Transverse colon (tissue), 4 donors: ENCODE measurements at regions not wholly inside any gene's neighbourhood (a gene's known extent, or its start where the extent isn't known, plus 50 kb on each side); places are given as distances from the start of the nearest gene placed in this dataset.

ENCODE experiments used
- EP300 ChIP-seq: sonication (generic); formaldehyde crosslinking; IDR thresholded peaks from one replicate; pipeline ENCODE4 v1.6.1; 2017; ENCODE audit warnings: antibody characterized with exemption, low read depth
- POLR2A ChIP-seq: fragments of 450-650 bp; IDR thresholded peaks from one replicate; pipeline ENCODE4 v1.6.1; 2016; ENCODE audit warnings: antibody characterized with exemption, mild to moderate bottlenecking, moderate library complexity
- POLR2AphosphoS5 ChIP-seq, 3 donors: sonication (generic); formaldehyde crosslinking; IDR thresholded peaks; one replicate each; pipeline ENCODE4 v1.6.1; 2016; ENCODE audit warnings: antibody characterized with exemption in 3 of 3
- TF ChIP-seq, protein P1 (sequence below), 5 experiments: fragments of 200-600 bp in 3 of 5; fragments of 450-650 bp in 2 of 5; sonication (generic) in 3 of 5; IDR thresholded peaks; 1 replicate in 2 of 5; 2 replicates in 3 of 5; pipeline ENCODE4 v1.5.1; 2016 to 2017; ENCODE audit warnings: antibody characterized with exemption in 5 of 5, inconsistent platforms in 3 of 5, mild to moderate bottlenecking in 2 of 5, moderate library complexity in 1 of 5

- TF ChIP-seq, protein P1, sequence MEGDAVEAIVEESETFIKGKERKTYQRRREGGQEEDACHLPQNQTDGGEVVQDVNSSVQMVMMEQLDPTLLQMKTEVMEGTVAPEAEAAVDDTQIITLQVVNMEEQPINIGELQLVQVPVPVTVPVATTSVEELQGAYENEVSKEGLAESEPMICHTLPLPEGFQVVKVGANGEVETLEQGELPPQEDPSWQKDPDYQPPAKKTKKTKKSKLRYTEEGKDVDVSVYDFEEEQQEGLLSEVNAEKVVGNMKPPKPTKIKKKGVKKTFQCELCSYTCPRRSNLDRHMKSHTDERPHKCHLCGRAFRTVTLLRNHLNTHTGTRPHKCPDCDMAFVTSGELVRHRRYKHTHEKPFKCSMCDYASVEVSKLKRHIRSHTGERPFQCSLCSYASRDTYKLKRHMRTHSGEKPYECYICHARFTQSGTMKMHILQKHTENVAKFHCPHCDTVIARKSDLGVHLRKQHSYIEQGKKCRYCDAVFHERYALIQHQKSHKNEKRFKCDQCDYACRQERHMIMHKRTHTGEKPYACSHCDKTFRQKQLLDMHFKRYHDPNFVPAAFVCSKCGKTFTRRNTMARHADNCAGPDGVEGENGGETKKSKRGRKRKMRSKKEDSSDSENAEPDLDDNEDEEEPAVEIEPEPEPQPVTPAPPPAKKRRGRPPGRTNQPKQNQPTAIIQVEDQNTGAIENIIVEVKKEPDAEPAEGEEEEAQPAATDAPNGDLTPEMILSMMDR (IDR thresholded peaks at IDR 0.05) = no peak
- no peak for TF ChIP-seq EP300
- TF ChIP-seq POLR2A = no peak
- TF ChIP-seq POLR2AphosphoS5 (IDR thresholded peaks at IDR 0.05) = no peak
Observed at GRCh38 chr2:236489895-236490404, 79.7 kb upstream of the ACKR3 start.
